ENCODE measurements at regions not wholly inside any gene's neighbourhood (a gene's known extent, or its start where the extent isn't known, plus 50 kb on each side); places are given as distances from the start of the nearest gene placed in this dataset.

DNA sequence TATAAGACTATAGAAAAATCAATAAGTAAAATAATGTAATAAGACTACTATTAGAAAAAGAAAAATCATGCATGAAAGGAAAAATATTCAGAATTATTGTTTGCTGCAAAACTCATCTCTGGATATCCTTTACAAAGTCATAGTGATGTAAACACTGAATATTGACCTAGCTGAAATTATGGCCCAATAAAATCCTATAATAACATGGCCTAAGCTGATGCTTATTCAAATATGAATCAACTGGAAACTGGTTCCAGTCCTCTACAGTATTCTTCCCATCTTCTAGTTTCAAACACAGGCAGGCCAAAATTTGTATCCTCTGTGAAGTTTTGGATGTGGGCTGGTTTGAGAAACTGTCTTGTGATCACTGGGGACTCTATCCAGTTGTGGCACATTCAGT lies 134.5 kb downstream of the CNTN3 start:
- Histone ChIP-seq H3K27me3 (ENCODE audit: control insufficient read depth, insufficient read depth, low read length) (no peaks in the 10 kb centered on the region), H3K9me3 (ENCODE audit: control insufficient read depth, insufficient read depth, low read length) (no peaks in the 10 kb centered on the region), H3K4me1 (ENCODE audit: control insufficient read depth, insufficient read depth, low read length) (no peaks in the 10 kb centered on the region), H3K36me3 (ENCODE audit: control insufficient read depth, insufficient read depth, low read length) (no peaks in the 10 kb centered on the region), H3K4me3 (ENCODE audit: low read depth, low read length) (no peak overlapping the region), H3K27ac (ENCODE audit: low read depth, low read length) (no peak overlapping the region)
- DNase-seq (ENCODE audit: low read depth in 4 of 6, low spot score in 6 of 6): no peak

DNA sequence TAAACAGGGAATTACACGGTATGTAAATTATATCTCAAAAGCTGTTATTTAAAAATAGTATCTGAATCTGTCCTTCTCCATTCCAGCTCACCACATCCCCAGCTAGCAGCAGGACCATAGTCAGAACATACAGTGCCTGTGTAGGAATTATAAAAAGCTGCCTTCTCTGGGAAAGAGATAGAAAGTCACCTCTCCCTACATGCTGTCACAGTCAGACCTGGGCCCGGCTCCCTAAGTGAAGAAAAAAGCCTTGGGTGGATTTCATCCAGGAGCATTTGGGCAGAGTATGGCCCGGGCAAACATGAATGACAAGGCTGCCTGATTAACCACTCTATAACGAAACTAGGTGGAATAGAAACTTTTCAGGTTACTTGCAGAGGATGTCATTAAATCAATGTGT lies 144.1 kb downstream of the CNTN3 start:
- H3K36me3 ChIP-seq (ENCODE audit: control insufficient read depth, insufficient read depth, low read length): no peaks in the 10 kb centered on the region

DNA sequence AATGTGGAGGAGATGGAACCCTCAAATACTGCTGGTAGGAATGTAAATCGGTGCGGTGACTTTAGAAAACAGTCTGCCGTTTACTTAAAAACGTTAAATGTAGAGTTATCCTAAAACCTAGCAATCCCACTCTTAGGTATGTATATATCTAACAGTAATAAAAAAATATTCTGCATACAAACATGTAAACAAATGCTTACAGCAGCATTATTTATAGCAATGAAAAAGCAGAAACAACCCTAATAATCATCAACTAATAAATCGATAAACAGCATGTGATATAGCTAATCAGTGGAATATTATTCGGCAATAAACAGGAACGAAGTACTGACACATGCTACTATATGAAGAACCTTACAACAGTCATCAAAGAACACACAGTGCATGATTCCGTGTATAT lies 144.7 kb downstream of the CNTN3 start:
- peaks cover 4% of the 10 kb centered on the region for H3K4me1 ChIP-seq (ENCODE audit: control insufficient read depth, insufficient read depth, low read length)
- no peaks in the 10 kb centered on the region for H3K9me3 ChIP-seq (ENCODE audit: control insufficient read depth, insufficient read depth, low read length)
- no peaks in the 10 kb centered on the region for H3K36me3 ChIP-seq (ENCODE audit: control insufficient read depth, insufficient read depth, low read length)
- WGBS (ENCODE audit: insufficient coverage): no CpG with 5 or more reads among the region's 8 CpGs
- H3K27ac ChIP-seq (ENCODE audit: low read depth, low read length): no peak overlapping the region
- H3K27me3 ChIP-seq (ENCODE audit: control insufficient read depth, insufficient read depth, low read length): no peaks in the 10 kb centered on the region
- DNase-seq (ENCODE audit: low read depth in 4 of 6, low spot score in 6 of 6): no peak
- H3K4me3 ChIP-seq (ENCODE audit: low read depth, low read length): no peak overlapping the region

More for the DNA sequence above, 144.1 kb downstream of the CNTN3 start:
- no peak overlapping the region for H3K4me3 ChIP-seq (ENCODE audit: low read depth, low read length)
- H3K27me3 ChIP-seq (ENCODE audit: control insufficient read depth, insufficient read depth, low read length): no peaks in the 10 kb centered on the region
- no peaks in the 10 kb centered on the region for H3K9me3 ChIP-seq (ENCODE audit: control insufficient read depth, insufficient read depth, low read length)
- DNase-seq (ENCODE audit: low read depth in 4 of 6, low spot score in 6 of 6): no peak
- H3K27ac ChIP-seq (ENCODE audit: low read depth, low read length): no peak overlapping the region
- WGBS (ENCODE audit: insufficient coverage): no CpG with 5 or more reads among the region's 4 CpGs
- H3K4me1 ChIP-seq (ENCODE audit: control insufficient read depth, insufficient read depth, low read length): peaks cover 4% of the 10 kb centered on the region

DNA sequence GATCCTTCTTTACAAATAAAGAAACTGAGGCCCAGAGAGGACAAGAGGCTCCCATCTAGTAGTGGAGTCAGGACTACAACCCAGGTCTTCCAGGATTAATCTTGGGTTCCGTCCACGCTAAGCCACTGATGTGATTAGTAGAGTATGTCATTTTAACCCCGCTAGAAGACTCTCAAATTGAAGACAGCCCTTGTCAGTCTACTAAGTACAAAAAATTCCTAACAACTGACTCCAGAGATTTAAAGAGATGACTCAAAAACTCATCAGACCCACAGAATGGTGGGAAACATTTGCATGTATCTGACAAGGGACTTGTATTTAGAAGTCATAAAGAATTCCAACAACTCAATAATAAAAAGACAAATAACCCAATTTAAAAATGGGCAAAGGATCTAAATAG lies 145.3 kb downstream of the CNTN3 start:
- no peak overlapping the region for H3K4me3 ChIP-seq (ENCODE audit: low read depth, low read length)
- no peaks in the 10 kb centered on the region for H3K9me3 ChIP-seq (ENCODE audit: control insufficient read depth, insufficient read depth, low read length)
- no peak for DNase-seq (ENCODE audit: low read depth in 4 of 6, low spot score in 6 of 6)
- H3K27me3 ChIP-seq (ENCODE audit: control insufficient read depth, insufficient read depth, low read length): no peaks in the 10 kb centered on the region
- WGBS (ENCODE audit: insufficient coverage): no CpG with 5 or more reads among the region's 3 CpGs
- H3K27ac ChIP-seq (ENCODE audit: low read depth, low read length): no peak overlapping the region
- H3K36me3 ChIP-seq (ENCODE audit: control insufficient read depth, insufficient read depth, low read length): no peaks in the 10 kb centered on the region
- H3K4me1 ChIP-seq (ENCODE audit: control insufficient read depth, insufficient read depth, low read length): peaks cover 4% of the 10 kb centered on the region

DNA sequence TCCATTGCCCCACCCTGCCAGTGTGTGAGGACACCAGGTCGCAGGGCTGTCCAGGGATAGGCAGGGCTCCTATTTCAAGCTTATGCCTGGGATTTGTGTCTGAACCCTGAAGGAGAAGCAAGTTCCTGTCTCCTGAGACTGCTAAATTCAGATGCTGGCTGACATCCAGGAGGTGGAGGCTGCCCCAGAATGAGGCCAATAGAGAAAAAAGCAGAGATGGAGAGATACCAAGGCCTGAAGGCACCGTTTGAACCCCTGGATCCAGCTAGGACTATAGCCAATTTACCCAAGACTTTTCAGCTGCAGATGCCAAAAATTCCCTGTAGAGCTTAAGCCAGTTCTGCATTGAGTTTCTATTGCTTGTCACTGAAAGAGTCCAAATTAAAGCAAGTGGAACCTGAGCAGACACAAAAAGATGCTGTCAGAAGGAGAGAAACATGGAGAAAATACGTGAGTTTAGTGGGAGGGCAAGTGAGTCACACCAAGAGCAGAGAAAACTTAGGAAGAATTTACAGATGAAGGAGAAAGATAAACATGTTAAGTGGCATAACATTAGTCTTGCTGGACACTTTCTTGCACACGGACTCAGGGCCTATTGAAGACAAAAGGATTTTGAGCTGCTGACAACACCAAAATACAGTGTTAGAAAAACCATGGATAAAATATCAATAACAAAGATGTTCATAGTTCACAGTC lies 148.6 kb downstream of the CNTN3 start:
- no peaks in the 10 kb centered on the region for H3K9me3 ChIP-seq (ENCODE audit: control insufficient read depth, insufficient read depth, low read length)
- H3K27ac ChIP-seq (ENCODE audit: low read depth, low read length): no peak overlapping the region
- WGBS (ENCODE audit: insufficient coverage): 49% methylated on average over 3 of the region's 4 CpGs
- H3K4me1 ChIP-seq (ENCODE audit: control insufficient read depth, insufficient read depth, low read length): peaks cover 4% of the 10 kb centered on the region
- H3K27me3 ChIP-seq (ENCODE audit: control insufficient read depth, insufficient read depth, low read length): no peaks in the 10 kb centered on the region
- no peak overlapping the region for H3K4me3 ChIP-seq (ENCODE audit: low read depth, low read length)
- peak; percentile 17 to 82 (median 39) for DNase-seq (ENCODE audit: low read depth in 4 of 6, low spot score in 6 of 6)
- no peaks in the 10 kb centered on the region for H3K36me3 ChIP-seq (ENCODE audit: control insufficient read depth, insufficient read depth, low read length)

DNA sequence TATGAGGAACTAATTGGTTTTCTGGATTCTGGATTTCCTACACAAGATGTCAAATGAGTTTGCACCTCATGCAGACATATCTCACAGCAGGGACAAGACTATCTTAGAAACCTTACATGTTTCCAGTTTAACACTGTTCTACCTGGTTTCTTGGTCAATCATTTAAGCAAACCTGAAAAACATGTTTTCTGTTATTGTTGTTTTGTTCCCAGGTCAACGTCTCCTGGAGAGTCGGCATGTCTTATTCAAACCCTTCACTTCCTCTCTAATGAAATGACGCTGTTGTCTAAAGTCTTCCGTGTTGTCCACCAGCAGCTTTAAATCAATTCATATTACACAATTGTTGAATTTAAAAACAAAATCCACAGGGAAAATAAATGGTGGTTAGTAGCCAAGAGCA lies 150.9 kb downstream of the CNTN3 start:
- Histone ChIP-seq H3K36me3 (ENCODE audit: control insufficient read depth, insufficient read depth, low read length) (no peaks in the 10 kb centered on the region), H3K27me3 (ENCODE audit: control insufficient read depth, insufficient read depth, low read length) (no peaks in the 10 kb centered on the region), H3K4me1 (ENCODE audit: control insufficient read depth, insufficient read depth, low read length) (peaks cover 4% of the 10 kb centered on the region), H3K9me3 (ENCODE audit: control insufficient read depth, insufficient read depth, low read length) (no peaks in the 10 kb centered on the region), H3K27ac (ENCODE audit: low read depth, low read length) (no peak overlapping the region), H3K4me3 (ENCODE audit: low read depth, low read length) (no peak overlapping the region)
- no CpG with 5 or more reads among the region's 4 CpGs for WGBS (ENCODE audit: insufficient coverage)
- DNase-seq (ENCODE audit: low read depth in 4 of 6, low spot score in 6 of 6): peak in 1 of 6 donors; percentile 16

DNA sequence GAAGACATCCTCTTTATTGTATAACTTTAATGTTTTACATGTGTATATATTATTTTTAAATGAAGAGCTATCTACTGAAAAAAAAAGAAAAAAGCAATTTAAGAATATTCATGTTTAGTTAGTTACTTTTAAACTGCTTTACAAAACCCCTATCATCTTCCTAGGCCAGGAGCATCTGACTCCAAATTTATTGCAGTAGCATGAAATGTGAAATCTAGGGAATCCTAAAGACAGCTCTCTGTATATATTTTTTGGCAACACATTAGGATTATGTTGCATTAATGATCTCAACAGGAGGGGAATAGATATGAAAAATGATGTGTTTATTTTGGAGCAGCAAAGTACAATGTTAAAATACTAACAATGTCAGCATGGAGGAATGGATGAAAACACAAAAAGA lies 158.3 kb downstream of the CNTN3 start:
- no peak overlapping the region for H3K27ac ChIP-seq (ENCODE audit: low read depth, low read length)

DNA sequence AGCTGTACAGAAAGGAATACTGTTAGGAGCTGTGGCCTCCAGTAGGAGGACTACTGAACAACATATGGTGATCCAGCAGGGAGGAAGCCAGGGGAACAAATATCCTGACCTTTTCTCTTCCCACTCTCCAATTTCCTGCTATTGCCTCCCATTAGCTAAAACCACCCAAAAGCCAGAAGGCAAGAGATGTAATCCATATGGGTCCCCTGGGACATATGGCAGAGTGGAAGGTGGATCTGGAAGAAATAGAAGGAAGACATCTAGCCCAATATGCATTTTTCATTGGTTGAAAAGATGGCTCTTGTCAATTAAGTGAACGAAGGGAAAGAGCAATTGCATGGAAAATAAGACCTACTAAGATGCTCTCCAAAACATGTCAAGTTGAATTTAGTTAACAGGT lies 167.2 kb downstream of the CNTN3 start:
- DNase-seq (ENCODE audit: low read depth in 4 of 6, low spot score in 6 of 6): no peak
- Histone ChIP-seq H3K27ac (ENCODE audit: low read depth, low read length) (no peak overlapping the region), H3K9me3 (ENCODE audit: control insufficient read depth, insufficient read depth, low read length) (no peaks in the 10 kb centered on the region), H3K4me3 (ENCODE audit: low read depth, low read length) (no peak overlapping the region), H3K36me3 (ENCODE audit: control insufficient read depth, insufficient read depth, low read length) (no peaks in the 10 kb centered on the region), H3K27me3 (ENCODE audit: control insufficient read depth, insufficient read depth, low read length) (no peaks in the 10 kb centered on the region), H3K4me1 (ENCODE audit: control insufficient read depth, insufficient read depth, low read length) (no peaks in the 10 kb centered on the region)
- no CpG with 5 or more reads among the region's 1 CpG for WGBS (ENCODE audit: insufficient coverage)

More for the DNA sequence above, 158.3 kb downstream of the CNTN3 start:
- no peak for DNase-seq (ENCODE audit: low read depth in 4 of 6, low spot score in 6 of 6)
- H3K9me3 ChIP-seq (ENCODE audit: control insufficient read depth, insufficient read depth, low read length): no peaks in the 10 kb centered on the region
- no peaks in the 10 kb centered on the region for H3K36me3 ChIP-seq (ENCODE audit: control insufficient read depth, insufficient read depth, low read length)
- no peaks in the 10 kb centered on the region for H3K27me3 ChIP-seq (ENCODE audit: control insufficient read depth, insufficient read depth, low read length)
- no peaks in the 10 kb centered on the region for H3K4me1 ChIP-seq (ENCODE audit: control insufficient read depth, insufficient read depth, low read length)
- H3K4me3 ChIP-seq (ENCODE audit: low read depth, low read length): no peak overlapping the region

DNA sequence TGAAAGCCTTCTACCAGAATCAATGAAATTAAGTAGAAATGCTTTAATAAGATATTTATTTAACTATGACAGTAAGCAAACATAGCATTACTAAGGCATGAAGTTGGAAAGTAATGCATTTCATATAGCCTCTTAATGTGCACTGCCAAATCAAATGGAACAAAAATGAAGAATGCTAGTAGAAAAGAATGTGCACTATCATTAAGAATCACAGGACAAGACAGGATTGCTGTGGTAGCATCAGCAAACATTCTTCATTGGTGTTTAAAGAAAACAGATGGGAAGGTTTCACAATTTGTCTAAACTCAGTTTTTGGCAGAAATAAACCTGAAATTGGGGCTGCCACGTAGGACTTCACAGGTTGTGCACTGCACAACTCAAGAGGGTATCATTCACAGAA lies 168.9 kb downstream of the CNTN3 start:
- H3K4me3 ChIP-seq (ENCODE audit: low read depth, low read length): no peak overlapping the region
- DNase-seq (ENCODE audit: low read depth in 4 of 6, low spot score in 6 of 6): no peak
- 73% methylated on average over 1 of the region's 1 CpG for WGBS (ENCODE audit: insufficient coverage)
- no peak overlapping the region for H3K27ac ChIP-seq (ENCODE audit: low read depth, low read length)
- no peaks in the 10 kb centered on the region for H3K9me3 ChIP-seq (ENCODE audit: control insufficient read depth, insufficient read depth, low read length)
- H3K36me3 ChIP-seq (ENCODE audit: control insufficient read depth, insufficient read depth, low read length): no peaks in the 10 kb centered on the region
- no peaks in the 10 kb centered on the region for H3K27me3 ChIP-seq (ENCODE audit: control insufficient read depth, insufficient read depth, low read length)
- H3K4me1 ChIP-seq (ENCODE audit: control insufficient read depth, insufficient read depth, low read length): no peaks in the 10 kb centered on the region

DNA sequence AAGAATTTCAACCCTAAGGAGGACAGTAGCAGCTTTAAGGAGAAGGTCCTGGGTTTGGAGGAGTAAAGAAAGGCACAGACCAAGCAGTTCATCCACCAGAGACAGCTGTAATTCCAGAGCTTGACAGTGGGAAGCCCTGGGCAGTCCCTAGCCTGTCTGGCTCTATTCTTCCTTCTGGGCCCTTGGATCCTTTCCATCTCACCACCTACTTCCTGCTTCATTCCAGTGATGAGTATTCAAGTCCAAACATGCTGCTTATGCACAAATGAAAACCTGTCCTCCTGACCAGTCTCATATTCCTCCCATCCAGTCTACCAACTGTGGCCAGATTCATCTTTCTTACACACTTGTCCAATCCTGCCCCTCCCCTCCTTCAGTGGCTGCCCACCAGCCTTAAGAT lies 171.4 kb downstream of the CNTN3 start:
- DNase-seq (ENCODE audit: low read depth in 4 of 6, low spot score in 6 of 6): no peak
- H3K27me3 ChIP-seq (ENCODE audit: control insufficient read depth, insufficient read depth, low read length): no peaks in the 10 kb centered on the region
- no peaks in the 10 kb centered on the region for H3K36me3 ChIP-seq (ENCODE audit: control insufficient read depth, insufficient read depth, low read length)
- no peaks in the 10 kb centered on the region for H3K9me3 ChIP-seq (ENCODE audit: control insufficient read depth, insufficient read depth, low read length)
- H3K4me1 ChIP-seq (ENCODE audit: control insufficient read depth, insufficient read depth, low read length): no peaks in the 10 kb centered on the region
- H3K27ac ChIP-seq (ENCODE audit: low read depth, low read length): no peak overlapping the region
- no peak overlapping the region for H3K4me3 ChIP-seq (ENCODE audit: low read depth, low read length)

Data from spinal cord (tissue), 9 donors.